H1 (cell line): ENCODE measurements at regions not wholly inside any gene's neighbourhood (a gene's known extent, or its start where the extent isn't known, plus 50 kb on each side); places are given as distances from the start of the nearest gene placed in this dataset.

Experiments
- BACH1 ChIP-seq: IDR thresholded peaks from 2 replicates; pipeline ENCODE4 v1.6.1; 2012; ENCODE audit warnings: low read length, improper control_type of control experiment
- CHD7 ChIP-seq: fragments of 300-600 bp; sonication (generic); IDR thresholded peaks from 2 replicates; pipeline ENCODE4 v1.7.1; 2012; ENCODE audit warnings: low read length, moderate library complexity, mild to moderate bottlenecking, inconsistent platforms; ENCODE audit not compliant: insufficient replicate concordance
- E2F6 ChIP-seq: IDR thresholded peaks from 2 replicates; pipeline ENCODE4 v1.6.1; 2012; ENCODE audit warnings: inconsistent platforms
- HDAC2 ChIP-seq, 2 experiments: fragments of 300-600 bp in 1 of 2; sonication (generic) in 1 of 2; IDR thresholded peaks; 2 replicates each; pipeline ENCODE4 v1.6.1; 2011 to 2012; ENCODE audit warnings: low read depth in 2 of 2, low read length in 2 of 2, mild to moderate bottlenecking in 2 of 2, moderate library complexity in 2 of 2, borderline replicate concordance in 1 of 2, inconsistent platforms in 1 of 2
- JUND ChIP-seq: IDR thresholded peaks from 2 replicates; pipeline ENCODE4 v1.6.1; 2011; ENCODE audit warnings: mild to moderate bottlenecking, improper control_type of control experiment, low read length
- MAX ChIP-seq: IDR thresholded peaks from 2 replicates; pipeline ENCODE4 v1.6.1; 2012; ENCODE audit warnings: inconsistent platforms
- SIN3A ChIP-seq, 2 experiments: IDR thresholded peaks in 1 of 2; conservative IDR thresholded peaks in 1 of 2; 2 replicates each; pipeline ENCODE4 v1.6.1; 2011 to 2012; ENCODE audit warnings: low read length in 2 of 2, improper control_type of control experiment in 1 of 2, low read depth in 1 of 2, mild to moderate bottlenecking in 1 of 2
- TBP ChIP-seq: IDR thresholded peaks from 2 replicates; pipeline ENCODE4 v1.6.1; 2011; ENCODE audit warnings: low read depth, low read length, improper control_type of control experiment

- TF ChIP-seq CHD7 (no peak), TBP (no peak), MAX (no peak), E2F6 (no peak), SIN3A (conservative IDR thresholded peaks at IDR 0.05 in 1 of 2, IDR thresholded peaks at IDR 0.05 in 1 of 2; ENCODE audit: low read depth in 1 of 2, low read length in 2 of 2) (no peak), HDAC2 (IDR thresholded peaks at IDR 0.05; ENCODE audit: borderline replicate concordance in 1 of 2, low read depth in 2 of 2, low read length in 2 of 2) (no peak), JUND (no peak), BACH1 (no peak)
Observed at GRCh38 chr3:194784361-194784760, 98.7 kb downstream of the FAM43A start (continued).
